ENCODE measurements at regions not wholly inside any gene's neighbourhood (a gene's known extent, or its start where the extent isn't known, plus 50 kb on each side); places are given as distances from the start of the nearest gene placed in this dataset.
"Not testable (repeated sequence)": the region's sequence is repeated elsewhere in the genome, so short reads cannot be mapped to it uniquely, and the experiment has no call there.

- no peak for DNase-seq
Measured at GRCh38 chr5:28726815-28727214, 1688.4 kb upstream of the CDH9 start.

DNA sequence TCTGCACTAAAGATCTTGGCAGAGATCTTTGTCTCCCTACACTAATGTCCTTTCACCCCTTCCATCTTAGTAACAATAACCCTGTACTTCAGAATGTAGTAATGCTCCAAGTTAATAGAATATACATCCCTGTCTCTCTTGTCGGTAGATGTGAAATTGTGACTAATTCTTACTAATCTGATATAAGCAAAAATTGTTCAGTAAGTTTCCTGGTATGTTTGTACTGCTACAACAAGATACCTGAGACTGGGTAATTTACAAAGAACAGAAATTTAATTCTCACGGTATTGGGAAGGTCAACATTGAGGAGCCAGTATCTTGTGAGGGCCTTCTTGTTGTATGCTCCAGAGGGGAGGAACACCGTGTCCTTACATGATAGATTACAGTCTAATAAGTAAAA is 1686.6 kb upstream of the CDH9 start:
- DNase-seq, result no peak

- no peak for DNase-seq
Measured at GRCh38 chr5:28714907-28715698, 1676.7 kb upstream of the CDH9 start.

DNA sequence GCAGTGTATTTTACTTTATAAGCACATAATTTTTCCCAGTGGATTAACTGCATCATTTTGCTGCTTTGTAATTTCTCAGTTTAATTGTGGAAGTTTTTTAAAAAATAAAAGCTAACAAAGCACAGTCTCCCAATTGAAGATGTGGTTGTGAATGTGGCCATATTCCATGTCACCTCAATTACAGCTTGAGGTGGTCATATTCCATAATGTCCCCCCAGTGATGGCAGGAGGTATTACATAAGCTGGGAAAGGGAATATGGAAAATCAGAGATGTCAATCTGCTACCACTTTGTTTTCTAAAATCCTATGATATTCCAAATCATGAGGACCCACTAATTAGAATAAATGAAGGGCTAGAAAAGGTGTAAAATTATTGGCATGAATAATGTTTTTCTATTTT is 1672.0 kb upstream of the CDH9 start:
- DNase-seq, result no peak

DNA sequence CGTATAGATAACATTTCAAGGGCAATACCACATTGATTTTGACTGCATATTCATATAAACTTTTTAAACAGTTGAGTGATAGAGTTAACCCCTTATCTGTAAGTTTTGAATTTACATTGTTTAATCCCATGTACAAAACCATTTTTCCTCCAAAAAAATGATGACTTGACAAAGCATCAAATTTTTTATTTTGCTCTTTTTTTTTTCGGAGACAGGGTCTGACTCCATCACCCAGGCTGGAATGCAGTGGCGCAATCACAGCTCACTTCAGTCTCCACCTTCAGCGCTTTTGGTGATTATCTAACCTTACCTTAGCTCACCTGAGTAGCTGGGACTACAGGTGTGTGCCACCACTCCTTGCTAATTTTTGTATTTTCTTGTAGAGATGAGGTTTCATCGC is 1670.1 kb upstream of the CDH9 start:
- no peak for DNase-seq

DNA sequence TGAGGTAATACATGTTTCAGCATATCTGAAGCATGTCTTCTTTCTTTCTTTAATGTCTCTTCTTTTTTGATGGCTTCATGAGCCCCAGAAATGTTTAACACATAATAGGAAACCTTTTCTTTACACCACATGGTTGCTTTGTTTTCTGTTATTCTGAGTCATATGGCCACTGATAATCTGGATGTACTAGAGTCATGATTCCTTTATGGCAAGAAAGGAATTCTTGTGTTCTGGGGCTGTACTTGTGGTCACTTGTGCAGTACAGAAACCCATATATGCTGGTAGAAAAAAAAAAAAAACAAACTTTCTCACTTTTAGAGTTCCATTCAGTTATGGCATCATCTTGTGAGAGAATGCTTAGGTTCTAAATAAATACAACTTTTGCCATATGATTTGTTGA is 1669.3 kb upstream of the CDH9 start:
- no peak for DNase-seq

- no peak for DNase-seq
Measured at GRCh38 chr5:28703651-28704260, 1665.4 kb upstream of the CDH9 start.

- DNase-seq, result no peak
Measured at GRCh38 chr5:28691526-28691925, 1653.1 kb upstream of the CDH9 start.

DNA sequence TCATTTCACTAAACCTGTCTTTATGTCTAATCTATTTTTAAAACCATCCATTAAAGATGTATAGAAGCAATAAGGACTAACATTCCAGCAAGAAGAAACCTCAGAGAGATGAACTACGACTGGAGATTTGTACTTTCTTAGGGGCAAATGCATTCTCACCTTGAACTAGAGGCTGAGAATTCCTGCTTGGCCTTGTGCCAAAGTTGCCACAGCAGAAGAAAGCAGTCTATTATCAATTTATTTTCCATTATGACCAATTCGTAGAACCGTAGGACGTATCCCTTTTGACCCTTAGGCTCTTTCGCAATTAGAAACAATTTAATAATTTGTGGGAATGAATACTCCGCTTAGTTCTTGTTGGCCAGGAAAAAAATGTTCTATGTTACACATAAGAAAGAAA is 1647.4 kb upstream of the CDH9 start:
- DNase-seq, result no peak

- DNase-seq, result no peak
Measured at GRCh38 chr5:28678899-28679298, 1640.5 kb upstream of the CDH9 start.

- DNase-seq, result no peak
Measured at GRCh38 chr5:28666110-28666509, 1627.7 kb upstream of the CDH9 start.

DNA sequence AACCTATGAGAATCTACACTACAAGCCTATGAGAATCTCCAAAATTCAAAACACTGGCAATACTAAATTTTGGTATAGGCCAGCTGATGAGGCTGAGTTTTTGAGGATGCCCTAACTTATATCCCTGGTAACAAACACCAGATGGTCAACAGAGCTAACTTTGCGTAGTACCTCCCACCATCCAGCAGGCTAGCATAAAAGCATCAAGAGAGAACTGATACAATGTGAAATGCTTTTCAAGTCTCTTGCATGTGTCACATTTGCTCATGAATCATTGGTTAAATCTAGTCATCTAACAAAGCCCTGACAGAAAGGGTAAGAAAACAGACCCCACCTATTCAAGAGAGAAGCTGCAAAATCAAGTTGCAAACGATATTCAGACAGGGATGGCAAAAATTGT is 1609.7 kb upstream of the CDH9 start:
- DNase-seq, result no peak

DNA sequence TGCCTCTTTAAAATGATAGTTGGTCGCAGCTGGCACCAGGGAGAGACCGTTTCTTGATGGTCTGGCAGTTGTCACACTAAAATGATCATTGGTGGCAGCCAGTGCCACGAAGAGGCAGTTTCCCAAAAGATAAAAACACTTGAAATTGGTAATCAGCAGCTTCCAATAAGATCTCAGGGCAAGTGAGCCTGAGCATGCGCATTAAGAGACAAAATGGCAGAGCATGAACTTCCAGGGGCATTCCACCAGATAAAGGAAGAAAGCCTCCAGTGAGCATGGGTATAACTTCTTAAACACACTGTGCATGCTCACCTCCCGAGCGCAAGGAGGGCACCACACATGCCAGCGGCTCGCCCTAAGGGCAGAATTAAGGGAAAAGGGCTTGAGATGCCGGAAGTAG is 1594.2 kb upstream of the CDH9 start:
- DNase-seq, result no peak

DNA sequence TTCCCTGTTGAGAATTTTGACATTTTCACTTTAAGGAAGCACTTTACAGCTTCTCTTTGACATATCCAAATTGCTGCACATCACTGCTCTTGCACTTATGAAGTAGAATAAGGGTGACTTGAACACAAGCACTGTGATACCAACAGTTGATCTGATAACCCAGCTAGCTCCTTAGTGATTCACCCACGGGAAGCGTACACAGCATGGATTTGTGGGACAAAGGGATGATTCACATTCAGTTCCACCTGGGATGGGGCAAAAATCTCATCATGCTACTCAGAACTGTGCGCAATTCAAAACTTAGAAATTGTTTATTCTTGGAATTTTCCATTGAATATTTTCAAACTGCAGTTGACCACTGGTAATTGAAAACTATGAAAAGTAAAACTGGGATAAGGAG is 1565.5 kb upstream of the CDH9 start:
- DNase-seq, result no peak

DNA sequence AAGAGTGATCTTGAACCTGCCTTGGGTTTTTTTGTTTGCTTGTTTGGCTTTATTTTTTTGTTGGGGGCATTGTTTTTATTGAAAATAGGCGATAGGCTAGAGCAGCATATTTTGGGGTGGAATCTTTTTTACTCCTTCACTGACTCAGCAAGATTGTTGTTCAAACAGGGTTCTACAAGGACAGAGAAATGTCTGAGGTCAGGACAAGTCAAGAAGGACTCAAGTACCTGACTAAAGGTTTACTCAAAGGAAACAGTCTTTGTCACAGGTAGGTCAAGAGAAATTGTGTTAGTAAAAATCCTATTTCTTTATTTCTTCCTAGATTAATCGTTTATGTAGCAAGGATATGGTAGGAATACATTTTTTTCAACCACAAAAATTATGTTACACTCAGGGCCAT is 1564.0 kb upstream of the CDH9 start:
- no peak for DNase-seq

DNA sequence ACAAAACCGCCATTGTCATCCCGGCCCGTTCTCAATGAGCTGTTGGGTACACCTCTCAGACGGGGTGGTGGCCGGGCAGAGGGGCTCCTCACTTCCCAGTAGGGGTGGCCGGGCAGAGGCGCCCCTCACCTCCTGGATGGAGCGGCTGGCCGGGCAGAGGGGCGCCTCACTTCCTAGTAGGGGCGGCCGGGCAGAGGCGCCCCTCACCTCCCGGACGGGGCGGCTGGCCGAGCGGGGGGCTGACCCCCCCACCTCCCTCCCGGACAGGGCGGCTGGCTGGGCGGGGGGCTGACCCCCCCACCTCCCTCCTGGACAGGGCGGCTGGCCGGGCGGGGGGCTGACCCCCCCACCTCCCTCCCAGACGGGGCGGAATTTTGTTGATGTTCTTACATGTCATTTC is 1558.3 kb upstream of the CDH9 start:
- not testable (repeated sequence) for DNase-seq

DNA sequence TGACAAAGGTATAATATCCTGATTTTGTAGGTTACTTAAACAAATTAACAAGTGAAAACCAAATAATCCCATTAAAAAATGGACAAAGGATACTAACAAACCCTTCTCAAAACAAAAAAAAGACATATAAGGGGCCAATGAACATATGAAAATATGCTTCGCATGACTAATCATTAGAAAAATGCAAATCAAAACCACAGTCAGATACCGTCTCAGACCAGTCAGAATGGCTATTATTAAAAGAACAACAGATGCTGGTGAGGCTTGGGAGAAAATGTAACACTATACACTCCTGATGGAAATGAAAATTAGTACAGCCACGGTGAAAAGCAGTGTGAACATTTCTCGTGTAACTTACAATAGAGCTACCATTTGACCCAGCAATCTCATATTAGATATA is 1542.2 kb upstream of the CDH9 start:
- no peak for DNase-seq

DNA sequence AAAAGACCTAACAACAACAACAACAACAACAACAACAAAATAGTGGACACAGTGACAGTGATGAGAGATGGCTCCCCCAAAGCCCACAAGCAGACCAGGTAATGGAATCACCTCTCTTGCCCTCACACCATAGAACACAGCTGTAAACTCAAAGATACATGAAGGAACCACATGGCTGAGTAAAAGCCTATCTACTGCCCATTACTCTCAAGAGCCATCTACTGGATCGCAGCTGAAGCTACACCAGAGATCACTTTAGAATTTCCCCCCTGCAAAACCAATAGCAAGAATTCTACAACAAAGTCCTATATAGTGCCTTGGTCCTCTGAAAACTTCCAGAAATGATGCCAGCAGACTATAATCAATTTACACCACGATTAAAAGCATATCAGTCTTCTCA is 1537.6 kb upstream of the CDH9 start:
- no peak for DNase-seq

GRCh38 chr5:28575368-28575767 is 1537.0 kb upstream of the CDH9 start:
- no peak for DNase-seq

- no peak for DNase-seq
Measured at GRCh38 chr5:28574606-28575005, 1536.2 kb upstream of the CDH9 start.

GRCh38 chr5:28567048-28567447 is 1528.7 kb upstream of the CDH9 start:
- DNase-seq, result no peak

- no peak for DNase-seq
Measured at GRCh38 chr5:28561522-28561921, 1523.1 kb upstream of the CDH9 start.

GRCh38 chr5:28558196-28558595 is 1519.8 kb upstream of the CDH9 start:
- no peak for DNase-seq

GRCh38 chr5:28557114-28557513 is 1518.7 kb upstream of the CDH9 start:
- no peak for DNase-seq

DNA sequence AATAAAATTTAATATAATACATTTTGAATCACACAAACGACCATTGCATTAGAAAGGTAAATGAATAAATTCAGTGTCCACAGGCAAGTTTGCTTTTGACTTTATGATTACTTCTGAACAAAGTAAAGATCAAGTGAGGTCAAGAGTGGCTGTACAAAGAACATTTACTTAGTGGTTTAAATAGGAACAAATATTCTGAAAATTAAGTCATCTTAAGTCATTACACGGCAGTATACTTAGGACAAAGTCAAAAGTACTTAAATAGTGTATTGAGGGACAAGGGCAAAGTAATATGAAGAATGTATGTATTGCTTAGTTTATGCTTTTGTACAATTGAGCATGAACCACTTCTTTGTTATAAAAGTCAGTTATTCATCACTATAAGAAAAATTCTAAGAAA is 1511.2 kb upstream of the CDH9 start:
- no peak for DNase-seq

All from NCI-H2171 treated with DMSO at 0.1 percent for 48 hours (cell line).